ENCODE measurements at regions not wholly inside any gene's neighbourhood (a gene's known extent, or its start where the extent isn't known, plus 50 kb on each side); places are given as distances from the start of the nearest gene placed in this dataset.

DNA sequence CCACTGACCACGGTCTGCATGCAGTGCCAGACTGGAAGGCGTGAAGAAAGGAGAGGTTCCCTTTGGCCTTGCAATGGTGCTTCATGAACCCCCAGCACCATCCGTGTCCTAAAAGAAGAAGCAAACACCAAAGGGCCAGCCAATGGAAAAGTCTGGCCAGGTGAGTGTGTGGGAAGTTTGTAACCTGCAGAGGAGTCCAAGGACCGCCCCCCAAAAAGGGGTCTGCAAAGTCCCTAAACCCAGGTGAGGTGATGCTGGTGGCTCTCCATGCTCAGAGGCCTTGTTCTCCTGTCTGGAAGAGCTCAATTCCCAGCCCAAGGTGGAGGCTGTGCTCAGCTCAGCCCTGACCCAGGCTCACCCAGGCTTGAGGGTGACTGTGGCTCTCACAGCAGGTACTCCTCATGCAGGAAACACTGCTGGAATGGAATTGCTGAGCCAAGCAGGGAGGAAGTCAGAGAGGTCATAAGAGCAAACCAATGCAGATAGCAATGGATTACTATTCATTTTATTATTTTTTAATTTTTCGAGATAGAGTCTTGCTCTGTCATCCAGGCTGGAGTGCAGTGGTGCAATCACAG lies 52.4 kb upstream of the NANOS1 start:
- no peak for TF ChIP-seq POLR2A (IDR thresholded peaks at IDR 0.05)
- TF ChIP-seq, protein P1, sequence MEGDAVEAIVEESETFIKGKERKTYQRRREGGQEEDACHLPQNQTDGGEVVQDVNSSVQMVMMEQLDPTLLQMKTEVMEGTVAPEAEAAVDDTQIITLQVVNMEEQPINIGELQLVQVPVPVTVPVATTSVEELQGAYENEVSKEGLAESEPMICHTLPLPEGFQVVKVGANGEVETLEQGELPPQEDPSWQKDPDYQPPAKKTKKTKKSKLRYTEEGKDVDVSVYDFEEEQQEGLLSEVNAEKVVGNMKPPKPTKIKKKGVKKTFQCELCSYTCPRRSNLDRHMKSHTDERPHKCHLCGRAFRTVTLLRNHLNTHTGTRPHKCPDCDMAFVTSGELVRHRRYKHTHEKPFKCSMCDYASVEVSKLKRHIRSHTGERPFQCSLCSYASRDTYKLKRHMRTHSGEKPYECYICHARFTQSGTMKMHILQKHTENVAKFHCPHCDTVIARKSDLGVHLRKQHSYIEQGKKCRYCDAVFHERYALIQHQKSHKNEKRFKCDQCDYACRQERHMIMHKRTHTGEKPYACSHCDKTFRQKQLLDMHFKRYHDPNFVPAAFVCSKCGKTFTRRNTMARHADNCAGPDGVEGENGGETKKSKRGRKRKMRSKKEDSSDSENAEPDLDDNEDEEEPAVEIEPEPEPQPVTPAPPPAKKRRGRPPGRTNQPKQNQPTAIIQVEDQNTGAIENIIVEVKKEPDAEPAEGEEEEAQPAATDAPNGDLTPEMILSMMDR (IDR thresholded peaks at IDR 0.05), result no peak
- intact Hi-C loops (cut with DNase I), result no loop called here
- no peaks in the 10 kb centered on the region for H3K4me1 ChIP-seq
- DNase-seq (no peak), ATAC-seq (no peak)
- no peak overlapping the region for H3K4me3 ChIP-seq
- H3K27ac ChIP-seq, result no peak overlapping the region
- WGBS, 2 donors, result 59 to 67% methylated on average over 5 of the region's 5 CpGs
- H3K27me3 ChIP-seq, result no peaks in the 10 kb centered on the region
- H3K9me3 ChIP-seq, result no peaks in the 10 kb centered on the region
- no peaks in the 10 kb centered on the region for H3K36me3 ChIP-seq (replicated peaks in 1 of 2; ENCODE audit: insufficient read depth in 1 of 2, low read depth in 2 of 2)

DNA sequence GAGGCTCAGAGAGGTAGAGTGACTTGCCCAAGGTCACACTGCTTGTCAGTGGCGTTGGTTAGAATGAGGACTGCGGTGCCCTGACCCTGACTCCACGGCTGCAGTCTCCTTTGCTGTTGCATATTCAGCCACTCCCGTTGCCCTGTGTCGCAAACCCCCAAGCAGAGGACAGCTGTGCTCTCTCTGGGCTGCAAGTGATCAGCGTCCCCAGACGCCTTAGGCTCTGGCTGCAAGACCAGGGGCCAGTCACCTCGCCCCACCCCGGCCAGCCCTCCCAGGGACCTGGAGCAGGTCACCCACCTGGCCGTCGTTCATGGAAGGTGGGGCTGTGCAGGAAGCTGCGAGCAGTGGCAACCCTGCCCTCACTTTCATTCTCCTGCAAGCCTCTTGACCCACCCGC lies 51.7 kb upstream of the NANOS1 start:
- no peak overlapping the region for H3K27ac ChIP-seq
- no peaks in the 10 kb centered on the region for H3K36me3 ChIP-seq (replicated peaks in 1 of 2; ENCODE audit: insufficient read depth in 1 of 2, low read depth in 2 of 2)
- H3K4me1 ChIP-seq, result no peaks in the 10 kb centered on the region
- no peak overlapping the region for H3K4me3 ChIP-seq
- no peaks in the 10 kb centered on the region for H3K9me3 ChIP-seq
- intact Hi-C loops (cut with DNase I), result no loop called here
- ATAC-seq (no peak), DNase-seq (no peak)
- TF ChIP-seq, protein P1 (IDR thresholded peaks at IDR 0.05), result no peak
- no peak for TF ChIP-seq POLR2A (IDR thresholded peaks at IDR 0.05)
- 50 to 74% methylated on average over 7 to 13 of the region's 13 CpGs for WGBS, 2 donors
- no peaks in the 10 kb centered on the region for H3K27me3 ChIP-seq

DNA sequence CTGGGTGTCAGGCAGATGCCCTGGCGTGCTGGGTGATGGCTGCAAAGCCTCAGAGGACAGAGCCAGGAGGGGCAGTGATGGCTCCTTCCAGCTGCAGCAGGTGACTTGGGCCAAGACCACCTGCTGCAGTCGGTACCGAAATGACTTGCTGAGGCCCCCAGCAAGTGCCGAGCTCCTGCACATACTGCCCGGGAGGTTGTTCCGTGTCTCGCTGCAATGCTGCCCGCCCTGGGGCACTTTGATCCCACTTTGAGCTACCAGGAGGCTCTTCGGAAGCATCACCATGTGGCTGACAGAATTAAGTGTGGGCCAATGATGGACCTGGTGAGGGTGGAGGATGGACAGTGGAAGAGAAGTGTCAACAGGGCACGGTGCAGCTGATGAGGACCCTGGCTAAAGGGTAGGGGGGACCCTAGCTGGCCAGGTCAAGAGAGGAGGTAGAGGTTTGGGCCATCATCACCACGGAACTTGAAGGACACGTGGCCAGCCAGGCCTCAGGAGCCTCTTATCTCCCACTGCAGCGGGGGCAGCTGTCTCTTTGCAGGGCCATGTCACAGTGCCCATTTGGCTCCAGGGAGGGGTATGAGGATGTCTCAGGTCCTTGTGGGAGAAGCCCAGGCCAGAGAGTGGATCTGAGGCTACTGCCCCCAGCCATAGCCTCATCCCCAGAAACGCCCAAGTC lies 51.1 kb upstream of the NANOS1 start:
- no peak overlapping the region for H3K4me3 ChIP-seq
- H3K27me3 ChIP-seq, result no peaks in the 10 kb centered on the region
- TF ChIP-seq, protein P1 (IDR thresholded peaks at IDR 0.05), result no peak
- TF ChIP-seq POLR2A (IDR thresholded peaks at IDR 0.05), result no peak
- H3K27ac ChIP-seq, result no peak overlapping the region
- DNase-seq (no peak), ATAC-seq (no peak)
- H3K36me3 ChIP-seq (replicated peaks in 1 of 2; ENCODE audit: insufficient read depth in 1 of 2, low read depth in 2 of 2), result no peaks in the 10 kb centered on the region
- whole genome bisulfite sequencing, 2 donors, result 71 to 91% methylated on average over 8 to 14 of the region's 14 CpGs
- intact Hi-C loops (cut with DNase I), result no loop called here
- no peaks in the 10 kb centered on the region for H3K4me1 ChIP-seq
- no peaks in the 10 kb centered on the region for H3K9me3 ChIP-seq

DNA sequence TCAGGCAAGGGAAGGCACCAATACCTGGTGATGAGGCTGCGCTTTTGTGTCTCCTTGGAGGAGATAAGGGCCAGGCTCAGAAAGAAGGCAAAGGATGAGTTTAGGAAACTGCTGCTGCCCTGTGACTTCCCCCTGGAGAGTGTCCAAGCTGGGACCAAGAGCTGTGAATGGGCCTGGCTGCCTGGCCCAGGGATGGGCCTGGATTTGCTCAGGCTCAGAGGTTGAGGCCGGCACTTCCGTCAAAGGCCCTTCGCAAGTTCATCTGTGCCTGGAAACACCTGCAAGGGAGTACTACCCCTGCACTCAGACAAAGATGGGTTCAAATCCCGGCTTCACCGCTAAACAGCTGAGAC lies 50.5 kb upstream of the NANOS1 start:
- Histone ChIP-seq H3K36me3 (replicated peaks in 1 of 2; ENCODE audit: insufficient read depth in 1 of 2, low read depth in 2 of 2) (no peaks in the 10 kb centered on the region), H3K27ac (no peak overlapping the region), H3K4me1 (no peaks in the 10 kb centered on the region), H3K4me3 (no peak overlapping the region), H3K27me3 (no peaks in the 10 kb centered on the region), H3K9me3 (no peaks in the 10 kb centered on the region)
- intact Hi-C loops (cut with DNase I), result no loop called here
- TF ChIP-seq, protein P1 (IDR thresholded peaks at IDR 0.05), result no peak
- TF ChIP-seq POLR2A (IDR thresholded peaks at IDR 0.05), result no peak
- 80 to 86% methylated on average over 6 of the region's 6 CpGs for WGBS, 2 donors
- no peak for ATAC-seq
- no peak for DNase-seq

DNA sequence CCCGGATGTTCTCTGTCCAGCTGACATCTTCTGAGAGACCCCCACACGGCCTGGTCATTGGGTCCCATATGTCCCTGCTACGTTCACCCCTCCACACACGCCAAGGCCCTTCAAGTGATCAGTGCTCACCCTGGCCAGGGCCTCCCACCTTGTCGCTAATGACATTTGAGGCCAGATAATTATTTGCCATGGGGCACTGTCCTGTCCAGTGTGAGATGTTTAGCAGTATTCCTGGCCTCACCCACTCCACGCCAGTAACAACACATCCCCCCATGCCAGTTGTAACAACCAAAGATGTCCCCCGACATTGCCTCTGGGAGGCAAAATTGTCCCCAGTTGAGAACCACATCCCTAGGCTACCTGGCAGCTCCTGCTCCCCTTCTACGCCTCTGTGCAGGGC lies 49.9 kb upstream of the NANOS1 start:
- Histone ChIP-seq H3K27me3 (no peaks in the 10 kb centered on the region), H3K36me3 (replicated peaks in 1 of 2; ENCODE audit: insufficient read depth in 1 of 2, low read depth in 2 of 2) (no peaks in the 10 kb centered on the region), H3K9me3 (no peaks in the 10 kb centered on the region), H3K4me3 (no peak overlapping the region), H3K27ac (no peak overlapping the region), H3K4me1 (no peaks in the 10 kb centered on the region)
- DNase-seq, result no peak
- no peak for ATAC-seq
- no peak for TF ChIP-seq POLR2A (IDR thresholded peaks at IDR 0.05)
- TF ChIP-seq, protein P1 (IDR thresholded peaks at IDR 0.05), result no peak
- 81 to 82% methylated on average over 8 of the region's 8 CpGs for WGBS, 2 donors
- intact Hi-C loops (cut with DNase I), result no loop called here
